ENCODE measurements at regions not wholly inside any gene's neighbourhood (a gene's known extent, or its start where the extent isn't known, plus 50 kb on each side); places are given as distances from the start of the nearest gene placed in this dataset.

- no peak for TF ChIP-seq POLR2A (IDR thresholded peaks at IDR 0.05)
- TF ChIP-seq POLR2AphosphoS5 (IDR thresholded peaks at IDR 0.05): no peak
- TF ChIP-seq CTCF (IDR thresholded peaks at IDR 0.05): no peak
These were observed 110.6 kb upstream of the TENT5A start for GRCh38 chr6:81863123-81863522.
